Right renal pelvis (tissue), 4 donors: ENCODE measurements at regions not wholly inside any gene's neighbourhood (a gene's known extent, or its start where the extent isn't known, plus 50 kb on each side); places are given as distances from the start of the nearest gene placed in this dataset.

ENCODE experiments used
- DNase-seq, 4 donors: peaks; one replicate each; pipeline ENCODE4 v3.0.0-alpha.2; 2013; ENCODE audit warnings: low read depth in 4 of 4, low spot score in 3 of 4, missing footprints in 1 of 4

- no peak for DNase-seq
These were observed 643.1 kb downstream of the KCNA4 start for GRCh38 chr11:29373725-29374124.

- DNase-seq: no peak
These were observed 648.7 kb downstream of the KCNA4 start for GRCh38 chr11:29368126-29368525.

- no peak for DNase-seq
These were observed 652.8 kb downstream of the KCNA4 start for GRCh38 chr11:29364006-29364405.

- no peak for DNase-seq
These were observed 655.5 kb downstream of the KCNA4 start for GRCh38 chr11:29361369-29361768.

GRCh38 chr11:29353833-29354232 lies 663.0 kb downstream of the KCNA4 start:
- no peak for DNase-seq

GRCh38 chr11:29352273-29352795 lies 664.5 kb downstream of the KCNA4 start:
- DNase-seq: no peak

- DNase-seq: no peak
These were observed 665.4 kb downstream of the KCNA4 start for GRCh38 chr11:29351301-29351873.

GRCh38 chr11:29343465-29344333 lies 673.1 kb downstream of the KCNA4 start:
- peak in 2 of 4 donors; percentile 8 to 16 for DNase-seq

GRCh38 chr11:29336727-29337575 lies 679.9 kb downstream of the KCNA4 start:
- no peak for DNase-seq

- DNase-seq: no peak
These were observed 682.1 kb downstream of the KCNA4 start for GRCh38 chr11:29334776-29335130.

- peak in 2 of 4 donors; percentile 6 to 16 for DNase-seq
These were observed 682.6 kb downstream of the KCNA4 start for GRCh38 chr11:29333993-29334775.

GRCh38 chr11:29331451-29332010 lies 685.3 kb downstream of the KCNA4 start:
- DNase-seq: no peak

GRCh38 chr11:29328961-29329441 lies 687.8 kb downstream of the KCNA4 start:
- peak in 2 of 4 donors; percentile 13 to 28 for DNase-seq

GRCh38 chr11:29327891-29328290 lies 688.9 kb downstream of the KCNA4 start:
- no peak for DNase-seq

GRCh38 chr11:29326757-29327156 lies 690.1 kb downstream of the KCNA4 start:
- no peak for DNase-seq

- no peak for DNase-seq
These were observed 692.5 kb downstream of the KCNA4 start for GRCh38 chr11:29324328-29324727.

GRCh38 chr11:29321293-29322132 lies 695.3 kb downstream of the KCNA4 start:
- no peak for DNase-seq

- DNase-seq: no peak
These were observed 696.6 kb downstream of the KCNA4 start for GRCh38 chr11:29320196-29320595.

GRCh38 chr11:29319210-29319609 lies 697.6 kb downstream of the KCNA4 start:
- no peak for DNase-seq
